Neural progenitor cell (in vitro differentiated cells): ENCODE measurements at regions not wholly inside any gene's neighbourhood (a gene's known extent, or its start where the extent isn't known, plus 50 kb on each side); places are given as distances from the start of the nearest gene placed in this dataset.

ENCODE experiments used
- CTCF ChIP-seq: fragments of 200-600 bp; sonication (generic); IDR thresholded peaks from 2 replicates; pipeline ENCODE4 v1.5.1; 2017; ENCODE audit warnings: antibody characterized with exemption, mild to moderate bottlenecking
- EZH2 ChIP-seq: fragments of 200-600 bp; sonication (generic); IDR thresholded peaks from 2 replicates; pipeline ENCODE4 v1.6.1; 2017; ENCODE audit warnings: antibody characterized with exemption, mild to moderate bottlenecking, moderate library complexity
- EZH2phosphoT487 ChIP-seq: fragments of 200-600 bp; sonication (generic); IDR thresholded peaks from 2 replicates; pipeline ENCODE4 v1.6.1; 2017; ENCODE audit warnings: antibody characterized with exemption

GRCh38 chr7:12855036-12855435, 167.6 kb downstream of the ARL4A start:
- TF ChIP-seq EZH2 (no peak), CTCF (no peak), EZH2phosphoT487 (no peak)
